NCI-H2107 treated with DMSO at 0.1 percent for 48 hours (cell line): ENCODE measurements at regions not wholly inside any gene's neighbourhood (a gene's known extent, or its start where the extent isn't known, plus 50 kb on each side); places are given as distances from the start of the nearest gene placed in this dataset.
A peak's percentile ranks its signal among the peaks of the same experiment; 100 is the strongest.

ENCODE experiments used
- DNase-seq: peaks from one replicate; lab custom pipeline; 2025; ENCODE audit not compliant: unreplicated experiment; lab: John Stamatoyannopoulos, UW

- DNase-seq, result no peak
These were observed 218.0 kb downstream of the SEC14L1 start for GRCh38 chr17:77358801-77359200.

- DNase-seq, result no peak
These were observed 218.5 kb downstream of the SEC14L1 start for GRCh38 chr17:77359236-77359635.

- DNase-seq, result no peak
These were observed 221.3 kb downstream of the SEC14L1 start for GRCh38 chr17:77361986-77362620.

GRCh38 chr17:77363821-77364361, 223.1 kb downstream of the SEC14L1 start:
- no peak for DNase-seq

GRCh38 chr17:77364381-77364911, 223.7 kb downstream of the SEC14L1 start:
- DNase-seq, result no peak

- DNase-seq, result no peak
These were observed 224.3 kb downstream of the SEC14L1 start for GRCh38 chr17:77364941-77365583.

- peak; percentile 89 for DNase-seq
These were observed 224.9 kb downstream of the SEC14L1 start for GRCh38 chr17:77365584-77366186.

- peak; percentile 38 for DNase-seq
These were observed 225.4 kb downstream of the SEC14L1 start for GRCh38 chr17:77366206-77366557.

- no peak for DNase-seq
These were observed 225.9 kb downstream of the SEC14L1 start for GRCh38 chr17:77366558-77367245.

- no peak for DNase-seq
These were observed 228.8 kb downstream of the SEC14L1 start for GRCh38 chr17:77369544-77369971.

- DNase-seq, result no peak
These were observed 229.8 kb downstream of the SEC14L1 start for GRCh38 chr17:77370586-77370985.

GRCh38 chr17:77371117-77371887, 230.5 kb downstream of the SEC14L1 start:
- DNase-seq, result peak; percentile 73

GRCh38 chr17:77371888-77372443, 231.2 kb downstream of the SEC14L1 start:
- DNase-seq, result no peak

- no peak for DNase-seq
These were observed 231.9 kb downstream of the SEC14L1 start for GRCh38 chr17:77372444-77373298.

- DNase-seq, result peak; percentile 11
These were observed 232.8 kb downstream of the SEC14L1 start for GRCh38 chr17:77373299-77374169.

GRCh38 chr17:77374170-77374936, 233.6 kb downstream of the SEC14L1 start:
- DNase-seq, result no peak

GRCh38 chr17:77375108-77375916, 234.5 kb downstream of the SEC14L1 start:
- DNase-seq, result no peak
